Psoas muscle (tissue), 7 donors: ENCODE measurements at regions not wholly inside any gene's neighbourhood (a gene's known extent, or its start where the extent isn't known, plus 50 kb on each side); places are given as distances from the start of the nearest gene placed in this dataset.

Experiments used
- ATAC-seq, 4 donors: fragments of 200-7000 bp; cut with Tn5 transposase; one replicate each; pipeline ENCODE4 v1.9.1; 2020; ENCODE audit warnings: moderate library complexity in 3 of 4, mild to moderate bottlenecking in 2 of 4
- DNase-seq, 2 donors: peaks; one replicate each; pipeline ENCODE4 v3.0.0-alpha.2; 2020
- H3K27ac ChIP-seq: fragments of 200-600 bp; one replicate; pipeline ENCODE4 v1.8.0; 2022
- H3K27me3 ChIP-seq, 3 donors: fragments of 200-600 bp in 1 of 3; one replicate each; pipeline versions ENCODE4 v1.6.1 to v1.8.0; 2013 to 2022; ENCODE audit warnings: low read length in 2 of 3, mild to moderate bottlenecking in 2 of 3, moderate library complexity in 1 of 3; ENCODE audit not compliant: insufficient read depth in 3 of 3
- H3K36me3 ChIP-seq, 2 donors: fragments of 200-600 bp in 1 of 2; one replicate each; pipeline versions ENCODE4 v1.6.1 to v1.8.0; 2013 to 2022; ENCODE audit warnings: low read depth in 1 of 2, mild to moderate bottlenecking in 1 of 2, moderate library complexity in 1 of 2; ENCODE audit not compliant: insufficient read depth in 1 of 2
- H3K4me1 ChIP-seq: fragments of 200-600 bp; one replicate; pipeline ENCODE4 v1.8.0; 2022
- H3K4me3 ChIP-seq: fragments of 200-600 bp; one replicate; pipeline ENCODE4 v1.8.0; 2022; ENCODE audit warnings: mild to moderate bottlenecking
- H3K9me3 ChIP-seq: fragments of 200-600 bp; one replicate; pipeline ENCODE4 v1.8.0; 2022
- CTCF ChIP-seq: fragments of 200-600 bp; IDR thresholded peaks from one replicate; pipeline ENCODE4 v1.8.0; 2022; ENCODE audit warnings: antibody characterized with exemption
- WGBS, 3 donors: extraction: QIAGEN DNeasy Blood & Tissue Kit; methylation state at CpG; one replicate each; pipeline versions ENCODE4 v1.1.6 to v1.1.7; 2013; 5-methylcytosine and 5-hydroxymethylcytosine counted together
- intact Hi-C, 2 donors: fragments of 100-400 bp; cut with DNase I; formaldehyde crosslinking; loops; one replicate each; pipeline versions ENCODE4 v1.11.0 to v1.14.2; 2022
- donor health status: healthy with polysubstance abuse.
- donor health status: DM: no; HTN: no; CAD: no; lungs with moderate emphysema.
- donor health status: Bipolar disorder and iron deficiency.
- donor health status: healthy.
- donor health status: DM: yes; HTN: yes; CAD: no.
- donor health status: DM: no; HTN: no; CAD: no.
- donor health status: DM: yes; HTN: yes; CAD: no.

GRCh38 chr3:174430986-174431385 lies 428.1 kb upstream of the NAALADL2 start:
- H3K36me3 ChIP-seq, result no peaks in the 10 kb centered on the region
- ATAC-seq, result no peak
- 14 to 28% (median 26%) methylated on average over 2 of the region's 2 CpGs for WGBS, 3 donors
- no peak for DNase-seq
- intact Hi-C loops, result no loop called here
- no peak for TF ChIP-seq CTCF
- no peak overlapping the region for H3K27ac ChIP-seq
- no peaks in the 10 kb centered on the region for H3K27me3 ChIP-seq
- H3K4me3 ChIP-seq, result no peak overlapping the region
- no peaks in the 10 kb centered on the region for H3K4me1 ChIP-seq
- no peaks in the 10 kb centered on the region for H3K9me3 ChIP-seq

DNA sequence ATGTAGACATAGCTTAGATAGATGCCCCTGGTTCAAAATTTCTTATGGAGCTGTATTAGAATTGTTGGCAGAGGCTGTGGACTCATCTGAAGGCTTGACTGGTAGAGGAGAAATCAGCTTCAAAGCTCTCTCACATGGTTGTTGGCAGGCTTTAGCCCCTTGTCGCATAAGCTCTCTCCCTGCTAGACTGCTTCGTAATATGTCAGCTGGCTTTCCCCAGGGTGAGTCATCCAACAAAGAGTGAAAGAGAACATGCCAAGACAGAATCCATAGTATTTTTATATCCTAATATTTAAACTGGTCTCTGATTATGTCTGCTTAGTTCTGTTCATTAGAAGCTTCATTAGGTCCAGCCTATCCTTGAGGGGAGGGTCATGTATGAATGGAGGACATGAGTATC lies 427.4 kb upstream of the NAALADL2 start:
- intact Hi-C loops, result no loop called here
- Histone ChIP-seq H3K9me3 (no peaks in the 10 kb centered on the region), H3K36me3 (no peaks in the 10 kb centered on the region), H3K27ac (no peak overlapping the region), H3K27me3 (no peaks in the 10 kb centered on the region), H3K4me3 (no peak overlapping the region), H3K4me1 (no peaks in the 10 kb centered on the region)
- DNase-seq, result no peak
- no peak for ATAC-seq
- TF ChIP-seq CTCF, result no peak
- WGBS, 3 donors, result 64 to 75% (median 68%) methylated on average over 2 of the region's 2 CpGs

GRCh38 chr3:174436367-174436766 lies 422.8 kb upstream of the NAALADL2 start:
- ATAC-seq (peak in 1 of 4 donors; percentile 22), DNase-seq (no peak)
- intact Hi-C loops, result no loop called here
- 0 to 3% (median 0%) methylated on average over 1 of the region's 1 CpG for WGBS, 3 donors
- H3K9me3 ChIP-seq, result no peaks in the 10 kb centered on the region
- H3K36me3 ChIP-seq, result no peaks in the 10 kb centered on the region
- TF ChIP-seq CTCF, result no peak
- no peak overlapping the region for H3K4me3 ChIP-seq
- H3K4me1 ChIP-seq, result no peaks in the 10 kb centered on the region
- no peak overlapping the region for H3K27ac ChIP-seq
- no peaks in the 10 kb centered on the region for H3K27me3 ChIP-seq

DNA sequence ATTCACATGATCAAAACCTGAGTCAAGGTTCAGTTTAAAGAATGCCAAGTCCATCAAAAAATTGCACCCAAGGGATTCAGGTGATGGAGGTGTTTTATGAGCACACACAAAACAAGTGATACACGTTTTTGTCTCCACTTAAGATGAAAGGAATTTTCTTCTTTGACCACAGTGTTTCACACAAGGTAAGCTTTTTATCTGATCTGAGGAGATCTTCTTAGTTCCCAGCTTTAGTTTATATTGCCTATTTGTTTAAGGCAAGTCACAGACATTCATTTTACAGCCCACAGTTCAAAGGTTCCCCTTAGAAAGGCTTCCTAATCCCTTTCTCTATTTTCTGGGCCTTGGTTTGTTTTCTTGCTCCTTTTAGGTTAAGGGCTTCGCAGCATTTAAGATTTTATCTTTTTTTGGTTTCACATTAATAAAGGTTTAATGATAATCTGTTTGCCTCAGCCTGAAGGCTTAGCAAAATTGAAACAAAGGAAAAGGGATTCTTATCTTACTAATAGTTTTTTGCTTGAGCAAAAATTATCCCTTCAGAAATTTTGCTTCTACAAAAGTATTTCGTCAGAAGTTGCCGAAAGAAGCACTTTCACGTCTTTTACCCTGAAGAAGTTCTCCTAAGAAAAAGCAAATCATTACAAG lies 420.5 kb upstream of the NAALADL2 start:
- intact Hi-C loops, result no loop called here
- Histone ChIP-seq H3K27ac (peak overlapping the region; percentile 98), H3K27me3 (no peaks in the 10 kb centered on the region), H3K36me3 (no peaks in the 10 kb centered on the region), H3K4me1 (peaks cover 4% of the 10 kb centered on the region), H3K9me3 (no peaks in the 10 kb centered on the region), H3K4me3 (peak overlapping the region; percentile 87)
- no peak for ATAC-seq
- no peak for TF ChIP-seq CTCF
- DNase-seq, result no peak
- WGBS, 3 donors, result 50 to 68% (median 64%) methylated on average over 5 of the region's 5 CpGs
